GM12878 (cell line): ENCODE measurements at regions not wholly inside any gene's neighbourhood (a gene's known extent, or its start where the extent isn't known, plus 50 kb on each side); places are given as distances from the start of the nearest gene placed in this dataset.

ENCODE experiments used
- ATAC-seq: fragments of 200-7000 bp; cut with Tn5 transposase; 3 replicates; pipeline ENCODE4 v1.9.1; 2020; ENCODE audit warnings: mild to moderate bottlenecking, moderate library complexity
- BruUV-seq: library from RNA; stranded (reverse); fragments of 400-500 nt; replicated peaks from 2 replicates; lab custom pipeline; 2021; lab: Mats Ljungman, UMichigan
- CTCF ChIA-PET: fragments of 300-600 bp; sonication (Branson Sonifier 250); formaldehyde crosslinking; extraction: SDS; loops from one replicate; lab custom pipeline; 2021; ENCODE audit warnings: inconsistent platforms; lab: Yijun Ruan, JAX
- POLR2A ChIA-PET: fragments of 350-600 bp; formaldehyde crosslinking; extraction: SDS; loops from one replicate; lab custom pipeline; 2021; ENCODE audit warnings: inconsistent platforms; lab: Charles Lee
- RAD21 ChIA-PET: fragments of 300-600 bp; sonication (Branson Sonifier 250); formaldehyde crosslinking; loops from one replicate; lab custom pipeline; 2023; ENCODE audit warnings: antibody characterized with exemption; ENCODE audit not compliant: unreplicated experiment; lab: Charles Lee
- SMC1A ChIA-PET: fragments of 300-600 bp; sonication (Branson Sonifier 250); formaldehyde crosslinking; loops from one replicate; lab custom pipeline; 2023; ENCODE audit not compliant: unreplicated experiment, uncharacterized antibody; lab: Charles Lee
- DNase-seq: peaks from one replicate; pipeline ENCODE4 v3.0.0-alpha.2; 2011; ENCODE audit warnings: low read depth, low spot score
- FAIRE-seq: peaks from 3 replicates; lab custom pipeline; 2011; peaks lifted over from hg19 to GRCh38; lab: Jason Lieb, UNC
- H2AFZ ChIP-seq: 2 replicates; pipeline ENCODE4 v1.6.0; 2011; ENCODE audit warnings: low read depth, low read length, control low read depth; ENCODE audit not compliant: control insufficient read depth
- H3K27ac ChIP-seq: 2 replicates; pipeline ENCODE4 v1.5.1; 2011; ENCODE audit warnings: control low read depth; ENCODE audit not compliant: control insufficient read depth, insufficient read depth
- H3K27me3 ChIP-seq, 2 experiments: replicated peaks in 1 of 2; 2 replicates each; pipeline versions ENCODE4 v1.6.0 to v1.6.1; 2011; ENCODE audit warnings: low read length in 1 of 2; ENCODE audit not compliant: control insufficient read depth in 2 of 2, insufficient read depth in 2 of 2
- H3K36me3 ChIP-seq, 2 experiments: 2 replicates each; pipeline ENCODE4 v1.5.1; 2011; ENCODE audit warnings: low read length in 1 of 2; ENCODE audit not compliant: control insufficient read depth in 2 of 2, insufficient read depth in 2 of 2
- H3K4me1 ChIP-seq: 2 replicates; pipeline ENCODE4 v1.6.1; 2011; ENCODE audit warnings: mild to moderate bottlenecking, low read length, moderate library complexity, mixed read lengths; ENCODE audit not compliant: control insufficient read depth, insufficient read depth
- H3K4me2 ChIP-seq: 2 replicates; pipeline ENCODE4 v1.6.0; 2011; ENCODE audit warnings: control low read depth; ENCODE audit not compliant: control insufficient read depth, insufficient read depth
- H3K4me3 ChIP-seq: fragments of 200-600 bp; sonication (generic); 2 replicates; pipeline ENCODE4 v1.5.1; 2016
- H3K79me2 ChIP-seq: 2 replicates; pipeline ENCODE4 v1.6.0; 2011; ENCODE audit warnings: low read length; ENCODE audit not compliant: control insufficient read depth, insufficient read depth
- H3K9ac ChIP-seq: 2 replicates; pipeline ENCODE4 v1.8.0; 2011; ENCODE audit warnings: low read length, control low read depth, mixed read lengths; ENCODE audit not compliant: control insufficient read depth, insufficient read depth
- H3K9me3 ChIP-seq: replicated peaks from 3 replicates; pipeline ENCODE4 v1.5.1; 2011; ENCODE audit warnings: mild to moderate bottlenecking, low read length; ENCODE audit not compliant: control insufficient read depth, insufficient read depth
- H4K20me1 ChIP-seq: 2 replicates; pipeline ENCODE4 v1.6.0; 2011; ENCODE audit not compliant: control insufficient read depth, insufficient read depth
- REST ChIP-seq: IDR thresholded peaks from 2 replicates; pipeline ENCODE4 v1.6.1; 2012; ENCODE audit warnings: mild to moderate bottlenecking, low read depth, low read length
- SIN3A ChIP-seq: IDR thresholded peaks from 2 replicates; pipeline ENCODE4 v1.6.1; 2012; ENCODE audit warnings: low read depth, low read length, improper control_type of control experiment
- YY1 ChIP-seq: IDR thresholded peaks from 2 replicates; pipeline ENCODE4 v1.6.1; 2011; ENCODE audit warnings: low read depth, mild to moderate bottlenecking, low read length
- WGBS: methylation state at CpG from one replicate; pipeline ENCODE4 v1.1.6; 2016; ENCODE audit warnings: low lambda C conversion rate; ENCODE audit not compliant: insufficient replicate concordance, insufficient coverage; ENCODE audit errors: missing lambda C conversion rate; 5-methylcytosine and 5-hydroxymethylcytosine counted together
- in situ Hi-C: fragments of 300-500 bp; cut with MboI; formaldehyde crosslinking; loops from 9 replicates; pipeline ENCODE4 v1.14.3; 2018; ENCODE audit warnings: mixed read lengths
- intact Hi-C: fragments of 100-400 bp; cut with micrococcal nuclease; formaldehyde crosslinking; loops from one replicate; pipeline ENCODE4 v1.14.2; 2022; ENCODE audit not compliant: unreplicated experiment
- TF ChIP-seq, protein P1 (sequence below): IDR thresholded peaks from 2 replicates; pipeline ENCODE4 v1.6.1; 2011; ENCODE audit warnings: low read depth, mild to moderate bottlenecking, low read length, moderate library complexity, borderline replicate concordance; ENCODE audit errors: extremely low read depth

- Histone ChIP-seq H3K4me3 (no peak overlapping the region), H3K27me3 (no peaks in the 10 kb centered on the region), H3K27ac (no peak overlapping the region), H2AFZ (no peak overlapping the region)
- SMC1A ChIA-PET, result no interaction called here
- in situ Hi-C loops, result no loop called here
- intact Hi-C loops, result no loop called here
- ATAC-seq, result no peak
- TF ChIP-seq REST (no peak), SIN3A (no peak), YY1 (no peak)
- TF ChIP-seq, protein P1, sequence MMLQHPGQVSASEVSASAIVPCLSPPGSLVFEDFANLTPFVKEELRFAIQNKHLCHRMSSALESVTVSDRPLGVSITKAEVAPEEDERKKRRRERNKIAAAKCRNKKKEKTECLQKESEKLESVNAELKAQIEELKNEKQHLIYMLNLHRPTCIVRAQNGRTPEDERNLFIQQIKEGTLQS, result no peak
- TF ChIP-seq, all 136 proteins: peak for 0
- no peaks in the 10 kb centered on the region for H4K20me1 ChIP-seq
- RAD21 ChIA-PET, result no interaction called here
- no peak for DNase-seq
- no peaks in the 10 kb centered on the region for H3K4me1 ChIP-seq
- H3K36me3 ChIP-seq, result no peaks in the 10 kb centered on the region
- FAIRE-seq, result no peak
- no peaks in the 10 kb centered on the region for H3K79me2 ChIP-seq
- no peak overlapping the region for H3K4me2 ChIP-seq
- POLR2A ChIA-PET, result no interaction called here
- CTCF ChIA-PET, result no interaction called here
- no peaks in the 10 kb centered on the region; the same call in 2 of the 3 replicates for H3K9me3 ChIP-seq
- WGBS, result 22% methylated on average over 4 of the region's 4 CpGs
- H3K9ac ChIP-seq, result no peak overlapping the region
- no TSS peak for BruUV-seq
Observed at GRCh38 chr6:1495344-1495743, 106.0 kb downstream of the FOXF2 start.
